Cerebellar cortex (tissue), 1 donor: ENCODE measurements at regions not wholly inside any gene's neighbourhood (a gene's known extent, or its start where the extent isn't known, plus 50 kb on each side); places are given as distances from the start of the nearest gene placed in this dataset.
"Not testable (repeated sequence)": the region's sequence is repeated elsewhere in the genome, so short reads cannot be mapped to it uniquely, and the experiment has no call there.

Experiments
- DNase-seq: peaks from one replicate; pipeline ENCODE4 v3.0.0-alpha.2; 2015; ENCODE audit warnings: low spot score

- no peak for DNase-seq
Observed at GRCh38 chr15:24150542-24150941, 463.4 kb upstream of the NDN start.

- DNase-seq = not testable (repeated sequence)
Observed at GRCh38 chr15:24158306-24158705, 471.2 kb upstream of the NDN start.

- DNase-seq = not testable (repeated sequence)
Observed at GRCh38 chr15:24165512-24165911, 478.4 kb upstream of the NDN start.

- not testable (repeated sequence) for DNase-seq
Observed at GRCh38 chr15:24202297-24202696, 473.3 kb upstream of the NPAP1 start.

- DNase-seq = not testable (repeated sequence)
Observed at GRCh38 chr15:24211742-24212476, 463.7 kb upstream of the NPAP1 start.

- no peak for DNase-seq
Observed at GRCh38 chr15:24223739-24224138, 451.8 kb upstream of the NPAP1 start.

- DNase-seq = no peak
Observed at GRCh38 chr15:24224161-24224560, 451.4 kb upstream of the NPAP1 start.

- DNase-seq = not testable (repeated sequence)
Observed at GRCh38 chr15:24228922-24229321, 446.7 kb upstream of the NPAP1 start.

- not testable (repeated sequence) for DNase-seq
Observed at GRCh38 chr15:24233134-24233533, 442.4 kb upstream of the NPAP1 start.

GRCh38 chr15:24240580-24240979, 435.0 kb upstream of the NPAP1 start:
- DNase-seq = not testable (repeated sequence)

GRCh38 chr15:24259106-24259505, 416.5 kb upstream of the NPAP1 start:
- DNase-seq = not testable (repeated sequence)

- not testable (repeated sequence) for DNase-seq
Observed at GRCh38 chr15:24260407-24260806, 415.2 kb upstream of the NPAP1 start.

GRCh38 chr15:24260854-24261253, 414.7 kb upstream of the NPAP1 start:
- not testable (repeated sequence) for DNase-seq

- DNase-seq = not testable (repeated sequence)
Observed at GRCh38 chr15:24268536-24269165, 406.9 kb upstream of the NPAP1 start.

- peak; percentile 0 for DNase-seq
Observed at GRCh38 chr15:24269166-24269571, 406.4 kb upstream of the NPAP1 start.

GRCh38 chr15:24269923-24270322, 405.7 kb upstream of the NPAP1 start:
- no peak for DNase-seq

- DNase-seq = not testable (repeated sequence)
Observed at GRCh38 chr15:24271496-24272244, 403.9 kb upstream of the NPAP1 start.

- no peak for DNase-seq
Observed at GRCh38 chr15:24292837-24293236, 382.7 kb upstream of the NPAP1 start.

GRCh38 chr15:24300804-24301368, 374.7 kb upstream of the NPAP1 start:
- DNase-seq = not testable (repeated sequence)

- DNase-seq = not testable (repeated sequence)
Observed at GRCh38 chr15:24301999-24302398, 373.6 kb upstream of the NPAP1 start.

GRCh38 chr15:24304747-24305146, 370.8 kb upstream of the NPAP1 start:
- not testable (repeated sequence) for DNase-seq

GRCh38 chr15:24305643-24306042, 369.9 kb upstream of the NPAP1 start:
- not testable (repeated sequence) for DNase-seq
